HG02973 (cell line): ENCODE measurements at regions not wholly inside any gene's neighbourhood (a gene's known extent, or its start where the extent isn't known, plus 50 kb on each side); places are given as distances from the start of the nearest gene placed in this dataset.

Experiments
- ATAC-seq: cut with Tn5 transposase; IDR thresholded peaks from one replicate; pipeline ENCODE4 v1.9.1; 2021; ENCODE audit warnings: moderate library complexity; ENCODE audit not compliant: unreplicated experiment

- no peak for ATAC-seq
These were observed 157.7 kb downstream of the FAT3 start for GRCh38 chr11:92382311-92382710.

- no peak for ATAC-seq
These were observed 158.8 kb downstream of the FAT3 start for GRCh38 chr11:92383430-92383829.

- no peak for ATAC-seq
These were observed 159.7 kb downstream of the FAT3 start for GRCh38 chr11:92384358-92384757.

- ATAC-seq = no peak
These were observed 160.2 kb downstream of the FAT3 start for GRCh38 chr11:92384802-92385201.

GRCh38 chr11:92386577-92386976 is 162.0 kb downstream of the FAT3 start:
- ATAC-seq = no peak

- ATAC-seq = no peak
These were observed 163.2 kb downstream of the FAT3 start for GRCh38 chr11:92387859-92388258.

- no peak for ATAC-seq
These were observed 163.8 kb downstream of the FAT3 start for GRCh38 chr11:92388380-92388779.

- ATAC-seq = no peak
These were observed 166.2 kb downstream of the FAT3 start for GRCh38 chr11:92390783-92391182.

- ATAC-seq = no peak
These were observed 166.7 kb downstream of the FAT3 start for GRCh38 chr11:92391364-92391763.

- no peak for ATAC-seq
These were observed 167.2 kb downstream of the FAT3 start for GRCh38 chr11:92391808-92392207.

- ATAC-seq = no peak
These were observed 168.6 kb downstream of the FAT3 start for GRCh38 chr11:92393218-92393617.

- ATAC-seq = no peak
These were observed 171.5 kb downstream of the FAT3 start for GRCh38 chr11:92396133-92396532.

GRCh38 chr11:92397221-92397755 is 172.7 kb downstream of the FAT3 start:
- ATAC-seq = no peak

- ATAC-seq = no peak
These were observed 175.1 kb downstream of the FAT3 start for GRCh38 chr11:92399705-92400104.

GRCh38 chr11:92401520-92401919 is 176.9 kb downstream of the FAT3 start:
- no peak for ATAC-seq

- no peak for ATAC-seq
These were observed 181.9 kb downstream of the FAT3 start for GRCh38 chr11:92406472-92406871.

GRCh38 chr11:92409355-92409754 is 184.7 kb downstream of the FAT3 start:
- no peak for ATAC-seq

- no peak for ATAC-seq
These were observed 185.3 kb downstream of the FAT3 start for GRCh38 chr11:92409956-92410355.

GRCh38 chr11:92410526-92410925 is 185.9 kb downstream of the FAT3 start:
- no peak for ATAC-seq

GRCh38 chr11:92411431-92411830 is 186.8 kb downstream of the FAT3 start:
- ATAC-seq = no peak

GRCh38 chr11:92413757-92414513 is 189.3 kb downstream of the FAT3 start:
- ATAC-seq = peak; percentile 71

- no peak for ATAC-seq
These were observed 192.5 kb downstream of the FAT3 start for GRCh38 chr11:92416971-92417725.
